Epithelial cell of prostate (primary cell): ENCODE measurements at regions not wholly inside any gene's neighbourhood (a gene's known extent, or its start where the extent isn't known, plus 50 kb on each side); places are given as distances from the start of the nearest gene placed in this dataset.
A peak's percentile ranks its signal among the peaks of the same experiment; 100 is the strongest.
"Not testable (repeated sequence)": the region's sequence is repeated elsewhere in the genome, so short reads cannot be mapped to it uniquely, and the experiment has no call there.

Experiments
- DNase-seq: peaks from one replicate; pipeline ENCODE4 v3.0.0-alpha.2; 2011; ENCODE audit warnings: low read depth, low spot score
- H3K27ac ChIP-seq: fragments of 450-650 bp; 2 replicates; pipeline ENCODE4 v1.5.1; 2017; ENCODE audit warnings: mild to moderate bottlenecking

DNA sequence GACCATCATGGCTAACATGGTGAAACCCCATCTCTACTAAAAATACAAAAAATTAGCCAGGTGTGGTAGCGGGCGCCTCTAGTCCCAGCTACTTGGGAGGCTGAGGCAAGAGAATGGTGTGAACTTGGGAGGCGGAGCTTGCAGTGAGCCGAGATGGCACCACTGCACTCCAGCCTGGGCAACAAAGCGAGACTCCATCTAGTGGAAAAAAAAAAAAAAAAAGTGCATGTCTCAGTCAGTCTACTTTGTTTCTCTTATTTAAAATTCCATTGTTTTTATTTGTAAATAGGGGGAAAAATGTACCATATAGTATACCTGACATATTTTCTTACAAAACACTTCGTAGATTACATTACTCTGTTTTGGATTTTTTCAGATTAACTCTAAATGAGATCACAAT is 1471.4 kb downstream of the SUCLG1 start:
- not testable (repeated sequence) for DNase-seq, H3K27ac ChIP-seq

DNA sequence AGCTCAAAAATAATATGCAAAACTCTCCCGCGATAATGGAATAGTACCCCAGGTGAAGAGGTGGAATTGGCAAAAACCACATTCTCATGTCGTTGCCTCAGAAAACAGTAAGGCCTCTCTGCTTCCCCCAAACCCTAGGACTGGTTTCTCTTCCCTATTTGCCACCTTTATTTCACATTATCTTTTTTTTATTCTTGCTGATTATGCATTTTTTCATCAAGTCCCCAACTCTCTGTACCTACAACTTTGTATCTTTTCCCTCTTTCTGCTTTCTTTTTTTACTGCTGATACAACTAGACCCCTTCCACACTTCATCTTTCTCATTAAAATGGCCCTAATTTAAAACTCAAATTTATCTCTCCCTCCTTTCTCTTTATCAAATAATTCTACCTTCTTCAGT is 1472.2 kb downstream of the SUCLG1 start:
- DNase-seq = no peak
- H3K27ac ChIP-seq = no peak overlapping the region

DNA sequence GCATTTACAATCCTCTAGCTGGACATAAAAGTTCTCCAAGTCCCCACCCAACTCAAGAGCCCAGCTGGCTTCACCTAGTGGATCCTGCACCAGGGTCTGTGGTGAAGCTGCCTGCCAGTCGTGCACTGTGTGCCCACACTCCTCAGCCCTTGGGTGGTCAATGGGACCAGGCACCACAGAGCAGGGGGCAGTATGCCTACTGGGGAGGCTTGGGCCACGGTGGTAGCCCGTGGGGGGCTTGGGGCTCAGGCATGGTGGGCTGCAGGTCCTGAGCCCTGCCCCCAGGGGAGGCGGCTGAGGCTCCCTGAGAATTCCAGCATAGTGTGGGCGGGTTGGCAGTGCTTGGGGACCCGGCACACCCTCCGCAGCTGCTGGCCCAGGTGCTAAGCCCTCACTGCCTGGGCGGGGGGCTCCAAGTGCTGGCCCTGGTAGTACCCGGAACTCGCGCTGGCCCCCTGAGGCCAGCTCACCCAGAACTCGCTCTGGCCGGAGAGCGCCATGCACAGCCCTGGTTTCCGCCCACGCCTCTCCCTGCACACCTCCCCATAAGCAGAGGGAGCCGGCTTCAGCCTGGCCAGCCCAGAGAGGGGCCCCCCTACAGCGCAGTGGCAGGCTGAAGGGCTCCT is 1473.4 kb downstream of the SUCLG1 start:
- H3K27ac ChIP-seq = no peak overlapping the region
- no peak for DNase-seq

DNA sequence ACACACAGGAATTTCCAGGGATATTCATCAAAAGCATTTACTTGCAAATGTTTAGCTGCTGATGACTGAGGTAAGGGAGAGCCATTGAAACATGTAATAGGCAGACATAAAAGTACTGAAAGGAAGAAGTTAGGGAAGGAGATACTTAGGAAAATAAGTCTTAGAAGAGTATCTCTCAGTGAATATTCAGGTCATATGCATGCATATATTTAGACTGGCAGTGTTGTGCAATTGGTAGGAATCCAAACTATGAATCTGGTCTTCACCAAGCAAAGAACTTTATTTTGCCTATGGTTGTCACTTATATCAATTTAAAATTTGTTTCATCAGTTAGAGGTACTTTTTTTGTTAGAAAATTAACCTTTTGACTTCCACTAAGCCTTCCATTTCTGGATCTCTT is 1490.7 kb downstream of the SUCLG1 start:
- no peak for DNase-seq
- no peak overlapping the region for H3K27ac ChIP-seq

DNA sequence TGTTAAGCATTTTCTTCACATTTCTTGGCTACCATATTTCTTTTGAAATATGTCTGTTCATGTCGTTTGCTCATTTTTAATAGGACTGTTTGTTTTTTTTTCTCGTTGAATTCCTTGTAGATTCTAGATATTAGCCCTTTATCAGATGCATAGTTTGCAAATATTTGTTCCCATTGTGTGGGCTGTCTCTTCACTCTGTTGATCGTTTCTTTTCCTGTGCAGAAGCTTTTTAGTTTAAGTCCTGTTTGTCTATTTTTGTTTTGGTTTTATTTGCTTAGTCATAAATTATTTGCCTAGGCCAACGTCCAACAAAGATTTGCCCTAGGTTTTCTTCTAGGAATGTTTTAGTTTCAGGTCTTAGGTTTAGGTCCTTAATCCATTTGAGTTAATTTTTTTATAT is 1494.7 kb downstream of the SUCLG1 start:
- H3K27ac ChIP-seq = no peak overlapping the region
- DNase-seq = no peak

DNA sequence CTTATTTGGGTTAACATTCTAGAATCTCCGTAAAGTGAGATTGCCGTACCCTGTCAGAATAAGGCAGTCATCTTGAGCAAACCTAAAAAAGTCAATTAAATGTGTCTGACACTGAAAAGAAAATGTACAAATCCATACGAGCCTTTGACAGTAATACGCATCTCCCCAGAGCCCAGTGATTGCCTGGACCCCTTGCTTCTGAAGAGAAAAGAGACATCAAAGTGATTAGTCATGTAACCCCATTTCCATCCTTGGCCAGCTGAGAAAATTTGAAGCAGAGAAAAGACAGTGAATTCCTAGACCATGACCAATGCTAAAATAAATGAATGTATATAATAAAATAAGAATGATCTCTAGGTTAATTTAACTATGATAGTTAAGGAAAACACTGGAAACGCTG is 1499.4 kb downstream of the SUCLG1 start:
- H3K27ac ChIP-seq = no peak overlapping the region
- no peak for DNase-seq

DNA sequence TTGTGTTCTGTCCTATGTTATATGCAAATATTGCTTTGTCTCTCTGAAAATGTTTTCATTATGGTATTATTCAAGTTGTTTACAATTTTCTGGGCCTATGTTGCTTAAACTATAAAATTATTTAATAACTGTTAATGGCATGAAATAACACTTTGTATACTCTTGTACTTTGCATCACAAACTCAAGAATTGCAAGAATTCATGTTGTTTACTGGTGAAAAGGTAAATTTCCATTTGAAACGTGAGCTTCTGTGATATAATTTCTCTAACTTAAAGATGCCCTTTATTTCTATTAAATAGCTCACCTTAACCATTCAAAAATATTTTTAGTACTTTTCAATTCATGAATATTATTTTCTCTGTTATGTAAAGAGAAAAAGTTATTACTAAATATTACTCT is 1504.2 kb downstream of the SUCLG1 start:
- no peak for DNase-seq
- no peak overlapping the region for H3K27ac ChIP-seq

DNA sequence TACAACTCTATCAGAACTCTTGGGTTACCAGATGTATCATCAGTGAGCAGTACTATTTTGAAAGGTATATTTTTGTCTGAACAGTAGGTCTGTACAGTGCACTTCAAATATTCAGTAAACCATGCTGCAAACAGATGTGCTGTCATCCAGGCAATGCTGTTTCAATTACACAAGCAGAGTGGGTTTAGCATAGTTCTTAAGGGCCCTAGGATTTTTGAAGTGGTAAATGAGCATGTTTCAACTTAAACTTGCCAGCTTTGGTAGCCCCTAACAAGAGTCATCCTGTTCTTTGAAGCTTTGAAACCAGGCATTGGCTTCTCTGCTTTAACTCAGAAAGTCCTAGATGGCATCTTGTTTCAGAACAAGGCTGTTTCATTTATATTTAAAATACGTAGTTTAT is 1519.9 kb downstream of the SUCLG1 start:
- DNase-seq = no peak
- no peak overlapping the region for H3K27ac ChIP-seq

DNA sequence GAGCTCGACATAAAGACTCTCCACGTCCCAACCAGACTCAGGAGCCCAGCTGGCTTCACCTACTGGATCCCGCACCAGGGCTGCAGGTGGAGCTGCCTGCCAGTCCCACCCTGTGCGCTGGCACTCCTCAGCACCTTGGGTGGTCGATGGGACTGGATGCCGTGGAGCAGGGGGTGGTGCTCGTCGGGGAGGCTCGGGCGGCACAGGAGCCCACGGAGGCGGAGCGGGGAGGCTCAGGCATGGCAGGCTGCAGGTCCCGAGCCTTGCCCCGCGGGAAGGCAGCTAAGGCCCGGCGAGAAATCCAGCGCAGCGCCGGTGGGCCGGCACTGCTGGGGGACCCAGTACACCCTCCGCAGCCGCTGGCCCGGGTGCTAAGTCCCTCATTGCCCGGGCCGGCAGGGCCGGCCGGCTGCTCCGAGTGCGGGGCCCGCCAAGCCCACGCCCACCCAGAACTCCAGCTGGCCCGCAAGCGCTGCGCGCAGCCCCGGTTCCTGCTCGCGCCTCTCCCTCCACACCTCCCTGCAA is 1520.7 kb downstream of the SUCLG1 start:
- DNase-seq = not testable (repeated sequence)

DNA sequence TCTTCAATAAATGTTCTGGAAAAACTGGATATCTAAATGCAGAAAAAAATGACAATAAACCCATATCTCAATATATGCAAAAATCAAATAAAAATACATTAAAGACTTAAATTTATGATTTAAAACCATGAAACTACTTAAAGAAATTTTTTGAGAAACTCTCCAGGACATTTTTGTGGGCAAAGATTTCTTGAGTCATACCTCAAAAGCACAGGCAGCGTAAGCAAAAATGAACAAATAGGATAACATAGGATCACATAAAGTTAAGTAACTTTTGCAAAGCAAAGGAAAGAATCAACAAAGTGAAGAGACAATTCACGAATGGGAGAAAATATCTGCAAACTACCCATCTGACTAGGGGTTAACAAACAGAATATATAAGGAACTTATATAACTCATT is 1545.5 kb downstream of the SUCLG1 start:
- no peak overlapping the region for H3K27ac ChIP-seq
- no peak for DNase-seq

More for the DNA sequence above, 1520.7 kb downstream of the SUCLG1 start:
- H3K27ac ChIP-seq = not testable (repeated sequence)

DNA sequence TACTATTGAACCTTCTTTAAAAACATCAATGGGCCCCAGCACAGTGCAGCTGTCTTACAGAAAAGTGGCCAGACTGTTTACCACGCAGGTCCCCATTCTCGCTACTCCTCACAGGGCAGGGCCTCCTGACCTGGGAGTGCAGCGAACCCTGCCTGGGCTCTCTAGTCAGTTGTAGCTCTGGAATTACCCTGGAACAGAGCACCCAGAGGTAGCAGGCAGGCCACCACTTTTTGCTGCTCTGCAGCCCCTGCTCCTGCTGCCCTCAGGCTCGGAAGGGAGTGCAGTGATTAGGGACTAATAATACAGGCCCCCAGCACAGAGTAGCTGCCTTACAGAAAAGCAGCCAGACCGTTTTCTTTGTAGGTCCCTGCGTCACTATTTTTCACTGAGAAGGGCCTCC is 1563.0 kb downstream of the SUCLG1 start:
- no peak overlapping the region for H3K27ac ChIP-seq
- DNase-seq = no peak

DNA sequence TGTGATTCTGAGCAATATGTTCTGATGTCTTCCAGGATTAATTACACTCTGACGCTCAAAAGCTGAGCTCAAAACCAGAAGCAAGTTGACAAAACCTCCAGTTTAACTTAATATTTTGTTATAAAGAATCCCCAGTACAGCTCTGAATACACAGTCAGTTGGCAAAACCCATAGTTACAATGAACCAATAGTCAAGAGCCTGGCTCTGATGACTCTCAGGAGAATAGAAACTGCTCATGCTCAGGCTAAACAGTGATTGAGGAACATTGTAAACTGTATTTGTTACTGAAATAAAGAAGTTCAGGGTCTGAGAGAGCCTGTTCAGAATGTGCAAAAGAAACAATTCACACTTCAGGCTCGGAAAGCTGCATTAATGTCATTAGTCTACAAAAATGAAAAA is 1565.9 kb downstream of the SUCLG1 start:
- H3K27ac ChIP-seq = no peak overlapping the region
- no peak for DNase-seq

DNA sequence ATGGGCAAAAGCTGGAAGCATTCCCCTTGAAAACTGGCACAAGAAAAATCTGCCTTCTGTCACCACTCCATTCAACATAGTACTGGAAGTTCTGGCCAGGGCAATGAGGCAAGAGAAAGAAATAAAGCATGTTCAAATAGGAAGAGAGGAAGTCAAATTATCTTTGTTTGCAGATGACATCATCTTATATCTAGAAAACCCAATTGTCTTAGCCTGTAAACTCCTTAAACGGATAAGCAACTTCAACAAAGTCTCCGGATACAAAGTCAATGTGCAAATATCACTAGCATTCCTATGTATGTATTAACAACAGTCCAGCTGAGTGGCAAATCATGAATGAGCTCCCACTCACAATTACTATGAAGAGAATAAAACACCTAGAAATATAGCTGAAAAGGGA is 1579.3 kb downstream of the SUCLG1 start:
- H3K27ac ChIP-seq = no peak overlapping the region
- DNase-seq = no peak

DNA sequence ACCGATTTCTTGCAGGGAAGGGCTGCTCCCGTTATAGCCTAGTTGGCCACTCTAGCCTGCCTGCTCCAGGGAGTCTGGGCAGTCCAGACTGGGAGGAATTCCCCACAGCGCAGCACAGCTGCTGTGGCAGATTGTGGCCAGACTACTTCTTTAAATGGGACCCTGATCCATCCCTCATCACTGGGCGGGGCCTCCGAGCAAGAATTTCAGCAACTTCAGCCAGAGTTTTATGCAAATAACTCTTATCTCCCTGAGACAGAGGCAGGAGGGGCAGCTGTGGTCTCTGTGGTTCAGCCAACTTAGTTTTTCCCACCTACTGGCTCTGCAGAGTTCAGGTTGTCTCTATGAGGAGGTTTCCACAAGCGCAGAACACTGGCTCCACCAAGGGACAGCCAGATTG is 1583.2 kb downstream of the SUCLG1 start:
- DNase-seq = no peak
- H3K27ac ChIP-seq = no peak overlapping the region

DNA sequence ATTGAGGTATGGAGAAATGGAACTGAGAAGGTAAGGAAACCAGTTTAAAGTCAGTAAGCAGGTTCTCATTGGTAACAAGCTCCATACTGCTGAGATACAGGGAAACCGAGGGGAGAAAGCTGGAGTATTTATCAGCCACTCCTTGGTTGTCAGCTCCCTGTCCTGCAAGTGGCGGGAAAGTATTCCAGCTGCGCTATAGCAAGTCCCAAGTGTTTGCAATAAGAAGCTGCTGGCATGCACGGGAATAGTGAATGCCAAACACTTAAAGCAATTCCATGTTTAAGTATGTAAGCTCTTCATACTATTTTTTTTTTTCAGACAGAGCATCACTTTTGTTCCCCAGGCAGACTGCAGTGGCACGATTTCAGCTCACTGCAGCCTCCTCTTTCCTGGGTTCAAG is 1601.1 kb downstream of the SUCLG1 start:
- no peak overlapping the region for H3K27ac ChIP-seq
- no peak for DNase-seq

DNA sequence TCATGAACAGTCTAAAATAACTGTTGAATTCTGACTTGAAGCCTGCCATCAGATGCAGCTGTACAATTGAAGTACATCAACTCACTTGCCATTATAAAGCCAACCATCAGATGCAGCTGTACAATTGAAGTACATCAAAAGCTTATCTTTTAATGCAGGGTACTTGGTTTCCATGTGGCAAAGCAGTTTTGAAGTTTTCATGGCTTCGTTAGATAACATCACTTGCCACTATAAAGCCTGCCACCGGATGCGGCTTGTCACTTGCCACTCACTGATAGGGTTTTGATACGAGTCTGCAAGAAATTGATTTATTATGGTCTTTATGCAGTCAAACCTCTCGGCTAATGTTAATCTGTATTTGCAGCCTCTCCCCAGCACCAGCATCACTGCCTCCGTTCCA is 1605.8 kb downstream of the SUCLG1 start:
- no peak overlapping the region for H3K27ac ChIP-seq
- no peak for DNase-seq

DNA sequence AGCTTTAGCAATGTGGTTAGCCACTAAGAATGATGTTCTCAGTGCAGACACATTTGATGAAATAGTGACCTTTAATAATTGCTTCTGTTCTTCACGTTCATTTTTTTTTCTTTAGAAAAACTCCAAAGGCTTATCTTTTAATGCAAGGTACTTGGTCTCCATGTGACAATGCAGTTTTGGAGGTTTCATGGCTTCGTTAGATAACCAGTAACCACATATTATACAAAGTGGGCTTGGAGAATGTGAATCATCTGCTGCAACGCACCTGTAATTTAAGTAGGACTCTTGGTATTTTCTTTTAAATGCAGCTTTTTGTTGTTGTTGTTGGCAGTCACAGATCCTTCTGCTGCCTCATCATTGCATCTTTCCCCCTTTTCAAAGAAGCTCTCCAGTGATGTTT is 1606.3 kb downstream of the SUCLG1 start:
- H3K27ac ChIP-seq = no peak overlapping the region
- no peak for DNase-seq

DNA sequence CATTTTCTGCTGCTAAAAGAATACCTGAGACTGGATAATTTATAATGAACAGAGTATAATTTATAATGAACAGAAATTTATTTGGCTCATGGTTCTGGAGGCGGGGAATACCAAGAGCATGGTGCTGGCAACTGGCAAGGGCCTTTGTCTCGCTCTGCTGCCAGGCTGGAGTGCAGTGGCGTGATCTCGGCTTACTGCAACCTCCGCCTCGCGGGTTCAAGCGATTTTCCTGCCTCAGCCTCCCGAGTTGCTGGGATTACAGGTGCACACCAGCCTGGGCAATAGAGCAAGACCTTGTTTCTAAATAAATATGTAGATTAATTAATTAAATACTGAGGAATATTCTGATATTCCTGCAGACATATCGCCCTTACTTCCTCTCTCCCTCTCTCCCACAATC is 1610.8 kb downstream of the SUCLG1 start:
- no peak for DNase-seq
- no peak overlapping the region for H3K27ac ChIP-seq

DNA sequence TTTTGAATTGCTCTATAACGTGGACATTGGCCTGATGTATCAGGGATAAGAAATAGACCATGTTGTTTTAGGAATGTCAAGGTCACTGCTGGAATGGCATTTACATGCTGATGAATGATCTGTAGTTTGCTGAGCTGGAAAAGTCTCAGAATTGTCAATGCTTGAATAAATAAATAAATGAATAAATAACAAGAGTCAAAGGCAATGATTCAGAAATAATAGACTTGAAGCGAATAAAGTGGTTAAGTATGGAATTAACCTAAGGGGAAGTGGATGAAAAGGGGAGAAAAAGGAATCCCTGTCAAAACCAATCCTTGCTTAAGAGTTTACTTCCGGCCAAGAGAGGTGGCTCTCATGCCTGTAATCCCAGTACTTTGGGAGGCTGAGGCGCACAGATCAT is 1620.0 kb downstream of the SUCLG1 start:
- H3K27ac ChIP-seq = no peak overlapping the region
- DNase-seq = no peak

DNA sequence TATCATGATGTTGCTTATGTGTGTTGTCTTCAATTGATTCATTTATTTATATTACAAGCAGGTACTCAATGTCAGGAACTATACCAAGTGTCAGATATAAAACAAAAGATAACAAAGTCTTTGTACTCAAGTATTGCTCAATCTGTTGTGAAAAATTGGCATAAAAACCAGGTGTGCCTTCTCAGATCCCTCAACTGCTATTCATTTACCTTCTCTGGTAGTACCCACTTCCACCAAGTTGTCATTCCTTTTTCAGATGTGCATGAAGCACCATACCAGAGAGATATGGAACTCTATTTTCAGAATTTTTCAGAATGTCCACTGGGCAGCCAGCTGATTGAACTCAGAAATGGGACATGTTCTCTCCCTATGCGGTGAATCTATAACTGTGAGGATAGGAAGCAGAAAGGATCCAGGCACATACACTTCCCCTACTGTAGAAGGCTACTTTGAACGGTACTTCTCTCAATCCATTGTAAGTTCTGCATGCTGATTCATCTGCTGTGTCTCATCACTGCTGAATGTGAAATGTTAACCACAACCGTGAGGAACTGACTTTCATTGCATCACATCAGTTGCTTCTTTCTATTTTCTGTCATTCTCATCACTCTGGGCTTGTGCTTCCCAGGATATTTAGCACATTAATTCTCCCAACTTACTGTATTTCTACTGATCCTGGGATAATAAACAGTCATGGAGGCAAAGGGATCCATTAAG is 1621.3 kb downstream of the SUCLG1 start:
- DNase-seq = peak; percentile 54
- peak overlapping the region; percentile 52 for H3K27ac ChIP-seq

DNA sequence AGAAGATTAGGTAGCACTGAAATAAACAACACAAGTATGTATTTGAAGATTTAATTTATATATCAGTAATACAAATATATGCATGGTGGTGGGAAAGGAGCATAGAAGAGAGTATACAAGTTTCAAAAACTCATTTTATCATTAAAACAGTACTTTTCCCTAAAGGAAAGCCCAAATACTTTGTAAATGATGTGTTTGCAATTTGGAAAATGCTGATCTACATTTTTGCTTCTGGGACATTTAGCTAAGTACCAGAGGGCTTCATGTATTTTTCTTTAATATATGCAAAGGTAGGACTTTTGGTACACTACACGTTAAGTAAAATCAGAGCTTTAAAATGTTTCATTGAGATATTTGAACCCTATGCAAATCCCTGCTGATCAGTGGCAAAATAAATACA is 1624.2 kb downstream of the SUCLG1 start:
- no peak for DNase-seq
- no peak overlapping the region for H3K27ac ChIP-seq

DNA sequence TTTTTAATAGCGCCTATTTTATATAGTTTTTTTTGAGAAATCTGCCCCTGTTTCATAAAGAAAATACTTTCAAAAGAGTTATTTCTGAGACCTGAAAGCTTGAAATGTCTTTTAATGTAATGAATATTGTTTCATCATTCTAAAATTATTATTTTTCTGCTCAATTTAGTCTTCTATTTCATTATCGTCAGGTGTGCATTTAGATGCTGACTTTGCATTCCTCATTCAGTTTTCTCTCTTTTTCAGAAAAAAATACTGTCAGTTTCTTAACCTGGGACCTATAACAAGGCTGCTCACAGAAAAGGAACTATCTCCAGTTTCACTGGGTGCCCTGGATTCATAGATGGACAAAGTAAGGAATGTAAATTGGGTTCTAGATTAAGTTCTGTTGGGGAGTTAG is 1631.7 kb downstream of the SUCLG1 start:
- H3K27ac ChIP-seq = no peak overlapping the region
- DNase-seq = no peak
